Endodermal cell (in vitro differentiated cells): ENCODE measurements at regions not wholly inside any gene's neighbourhood (a gene's known extent, or its start where the extent isn't known, plus 50 kb on each side); places are given as distances from the start of the nearest gene placed in this dataset.
"Not testable (repeated sequence)": the region's sequence is repeated elsewhere in the genome, so short reads cannot be mapped to it uniquely, and the experiment has no call there.

Experiments used
- DNase-seq: peaks from one replicate; pipeline ENCODE4 v3.0.0-alpha.2; 2017
- H3K27ac ChIP-seq: 2 replicates; pipeline ENCODE4 v1.5.1; 2013; ENCODE audit warnings: mild to moderate bottlenecking, low read depth, low read length, moderate library complexity
- H3K27me3 ChIP-seq: 2 replicates; pipeline ENCODE4 v1.6.1; 2013; ENCODE audit warnings: mild to moderate bottlenecking, low read length, moderate library complexity; ENCODE audit not compliant: insufficient read depth, control insufficient read depth, poor library complexity, severe bottlenecking
- H3K36me3 ChIP-seq: 2 replicates; pipeline ENCODE4 v1.7.0; 2013; ENCODE audit warnings: mild to moderate bottlenecking, low read length, moderate library complexity; ENCODE audit not compliant: control insufficient read depth, insufficient read depth
- H3K4me1 ChIP-seq: one replicate; pipeline ENCODE4 v1.7.0; 2013; ENCODE audit warnings: low read length; ENCODE audit not compliant: control insufficient read depth, insufficient read depth
- H3K4me3 ChIP-seq: 2 replicates; pipeline ENCODE4 v1.5.1; 2013; ENCODE audit warnings: mild to moderate bottlenecking, low read length, moderate library complexity
- H3K9ac ChIP-seq: 2 replicates; pipeline ENCODE4 v1.6.1; 2013; ENCODE audit warnings: mild to moderate bottlenecking, low read length, moderate library complexity; ENCODE audit not compliant: poor library complexity, severe bottlenecking; ENCODE audit errors: extremely low read depth
- H3K9me3 ChIP-seq: 2 replicates; pipeline ENCODE4 v1.6.1; 2013; ENCODE audit warnings: mild to moderate bottlenecking, low read length, moderate library complexity; ENCODE audit not compliant: control insufficient read depth
- H3K27ac Mint-ChIP-seq: 2 replicates; pipeline ENCODE4 v1.8.0; 2020; ENCODE audit warnings: mixed read lengths
- H3K27me3 Mint-ChIP-seq: 2 replicates; pipeline ENCODE4 v1.8.0; 2021; ENCODE audit warnings: mild to moderate bottlenecking, mixed read lengths; ENCODE audit not compliant: insufficient read depth
- H3K36me3 Mint-ChIP-seq: 2 replicates; pipeline ENCODE4 v1.8.0; 2020; ENCODE audit warnings: low read depth, mixed read lengths
- H3K4me1 Mint-ChIP-seq: 2 replicates; pipeline ENCODE4 v1.8.0; 2020; ENCODE audit warnings: mixed read lengths
- H3K4me3 Mint-ChIP-seq: 2 replicates; pipeline ENCODE4 v1.8.0; 2020; ENCODE audit warnings: mild to moderate bottlenecking, moderate library complexity, mixed read lengths
- H3K9me3 Mint-ChIP-seq: 2 replicates; pipeline ENCODE4 v1.8.0; 2020; ENCODE audit warnings: mild to moderate bottlenecking, mixed read lengths
- CTCF ChIP-seq: fragments of 200-600 bp; sonication (generic); conservative IDR thresholded peaks from 2 replicates; pipeline ENCODE4 v1.5.0; 2021; ENCODE audit warnings: antibody characterized with exemption, mild to moderate bottlenecking
- WGBS, 2 experiments: methylation state at CpG; one replicate each; pipeline versions ENCODE4 v1.1.5 to v1.1.7; 2013; ENCODE audit warnings: missing lambda C conversion rate in 2 of 2, mixed read lengths in 1 of 2; ENCODE audit not compliant: insufficient coverage in 1 of 2, insufficient read length in 1 of 2; 5-methylcytosine and 5-hydroxymethylcytosine counted together

- not testable (repeated sequence) for H3K36me3 Mint-ChIP-seq, DNase-seq, H3K27ac Mint-ChIP-seq, H3K27me3 Mint-ChIP-seq, H3K27me3 ChIP-seq, H3K4me3 Mint-ChIP-seq, H3K9ac ChIP-seq, H3K9me3 ChIP-seq, H3K36me3 ChIP-seq, H3K9me3 Mint-ChIP-seq, H3K27ac ChIP-seq, H3K4me1 ChIP-seq, H3K4me1 Mint-ChIP-seq, H3K4me3 ChIP-seq
- WGBS, 2 experiments, result 82% methylated on average over 12 of the region's 18 CpGs; no CpG with 5 or more reads in 1 of the 2 experiments
These were observed 94.2 kb upstream of the CRYM start for GRCh38 chr16:21372162-21372835.

- H3K27ac ChIP-seq, H3K27me3 ChIP-seq, H3K27me3 Mint-ChIP-seq, H3K36me3 Mint-ChIP-seq, H3K9me3 ChIP-seq, H3K4me1 Mint-ChIP-seq, DNase-seq, H3K27ac Mint-ChIP-seq, H3K4me3 Mint-ChIP-seq, H3K4me3 ChIP-seq, H3K9ac ChIP-seq, H3K4me1 ChIP-seq, H3K36me3 ChIP-seq, H3K9me3 Mint-ChIP-seq: not testable (repeated sequence)
- 84% methylated on average over 4 of the region's 5 CpGs; no CpG with 5 or more reads in 1 of the 2 experiments for WGBS, 2 experiments
- TF ChIP-seq CTCF, result peak; percentile 13
These were observed 92.7 kb upstream of the CRYM start for GRCh38 chr16:21370791-21371190.

- H3K9me3 ChIP-seq, H3K4me3 Mint-ChIP-seq, H3K4me3 ChIP-seq, H3K36me3 ChIP-seq, H3K9ac ChIP-seq, H3K27me3 ChIP-seq, H3K4me1 Mint-ChIP-seq, H3K36me3 Mint-ChIP-seq, H3K27ac Mint-ChIP-seq, H3K27ac ChIP-seq, H3K9me3 Mint-ChIP-seq, DNase-seq, H3K4me1 ChIP-seq: not testable (repeated sequence)
- WGBS, 2 experiments, result 75% methylated on average over 3 of the region's 5 CpGs; no CpG with 5 or more reads in 1 of the 2 experiments
- peaks cover 14% of the 10 kb centered on the region for H3K27me3 Mint-ChIP-seq
These were observed 91.2 kb upstream of the CRYM start for GRCh38 chr16:21368973-21369942.

GRCh38 chr16:21367733-21368421 is 89.8 kb upstream of the CRYM start:
- H3K4me1 ChIP-seq, H3K27ac ChIP-seq, H3K9me3 ChIP-seq, H3K27me3 ChIP-seq, H3K9ac ChIP-seq, H3K27ac Mint-ChIP-seq, H3K36me3 Mint-ChIP-seq, H3K9me3 Mint-ChIP-seq, H3K4me3 ChIP-seq, H3K4me3 Mint-ChIP-seq, DNase-seq, H3K36me3 ChIP-seq: not testable (repeated sequence)
- H3K27me3 Mint-ChIP-seq, result peaks cover 17% of the 10 kb centered on the region
- 86 to 93% methylated on average over 3 to 8 of the region's 9 CpGs for WGBS, 2 experiments
- peaks cover 10% of the 10 kb centered on the region for H3K4me1 Mint-ChIP-seq

- H3K9ac ChIP-seq, H3K27me3 ChIP-seq, H3K9me3 ChIP-seq, H3K36me3 ChIP-seq, H3K36me3 Mint-ChIP-seq, H3K4me3 ChIP-seq, H3K4me1 ChIP-seq, H3K4me3 Mint-ChIP-seq, H3K4me1 Mint-ChIP-seq, H3K9me3 Mint-ChIP-seq, H3K27ac ChIP-seq, DNase-seq, H3K27ac Mint-ChIP-seq: not testable (repeated sequence)
- peaks cover 19% of the 10 kb centered on the region for H3K27me3 Mint-ChIP-seq
- no CpG with 5 or more reads among the region's 2 CpGs for WGBS, 2 experiments
These were observed 88.9 kb upstream of the CRYM start for GRCh38 chr16:21366998-21367397.

- H3K36me3 Mint-ChIP-seq, H3K4me1 ChIP-seq, H3K27ac ChIP-seq, H3K9ac ChIP-seq, H3K4me3 Mint-ChIP-seq, H3K27me3 ChIP-seq, H3K9me3 ChIP-seq, H3K27ac Mint-ChIP-seq, H3K9me3 Mint-ChIP-seq, H3K4me3 ChIP-seq, DNase-seq, H3K36me3 ChIP-seq: not testable (repeated sequence)
- 93 to 98% methylated on average over 1 to 2 of the region's 4 CpGs for WGBS, 2 experiments
- Mint-ChIP-seq H3K27me3 (peaks cover 18% of the 10 kb centered on the region), H3K4me1 (peaks cover 13% of the 10 kb centered on the region)
These were observed 87.5 kb upstream of the CRYM start for GRCh38 chr16:21365541-21365940.
